Smooth muscle cell (in vitro differentiated cells): ENCODE measurements at regions not wholly inside any gene's neighbourhood (a gene's known extent, or its start where the extent isn't known, plus 50 kb on each side); places are given as distances from the start of the nearest gene placed in this dataset.
A peak's percentile ranks its signal among the peaks of the same experiment; 100 is the strongest.

ENCODE experiments used
- DNase-seq: peaks from one replicate; lab custom pipeline; 2025; ENCODE audit not compliant: unreplicated experiment; lab: John Stamatoyannopoulos, UW
- H2AFZ ChIP-seq: fragments of 200-600 bp; sonication (generic); 2 replicates; pipeline ENCODE4 v1.6.0; 2016; ENCODE audit warnings: antibody characterized with exemption, low read depth, mild to moderate bottlenecking
- H3F3A ChIP-seq: fragments of 200-600 bp; sonication (generic); 2 replicates; pipeline ENCODE4 v1.6.0; 2017; ENCODE audit warnings: antibody characterized with exemption, low read depth
- H3K27ac ChIP-seq: fragments of 200-600 bp; sonication (generic); 2 replicates; pipeline ENCODE4 v1.5.1; 2016; ENCODE audit warnings: low read depth, mild to moderate bottlenecking
- H3K27me3 ChIP-seq: fragments of 200-600 bp; sonication (generic); 2 replicates; pipeline ENCODE4 v1.6.1; 2016; ENCODE audit warnings: low read depth, mild to moderate bottlenecking
- H3K36me3 ChIP-seq: fragments of 200-600 bp; sonication (generic); 2 replicates; pipeline ENCODE4 v1.5.1; 2016; ENCODE audit warnings: low read depth
- H3K4me1 ChIP-seq: fragments of 200-600 bp; sonication (generic); 2 replicates; pipeline ENCODE4 v1.5.1; 2016; ENCODE audit warnings: low read depth
- H3K4me2 ChIP-seq: fragments of 200-600 bp; sonication (generic); 2 replicates; pipeline ENCODE4 v1.6.0; 2016; ENCODE audit warnings: mild to moderate bottlenecking
- H3K4me3 ChIP-seq: fragments of 200-600 bp; sonication (generic); 2 replicates; pipeline ENCODE4 v1.5.1; 2016; ENCODE audit warnings: mild to moderate bottlenecking
- H3K79me2 ChIP-seq: fragments of 200-600 bp; sonication (generic); 2 replicates; pipeline ENCODE4 v1.6.0; 2016; ENCODE audit warnings: low read depth, mild to moderate bottlenecking
- H3K9ac ChIP-seq: fragments of 200-600 bp; sonication (generic); 2 replicates; pipeline ENCODE4 v1.6.0; 2016; ENCODE audit warnings: low read depth
- H3K9me3 ChIP-seq: fragments of 200-600 bp; sonication (generic); replicated peaks from 2 replicates; pipeline ENCODE4 v1.5.1; 2016; ENCODE audit warnings: low read depth
- H4K20me1 ChIP-seq: fragments of 200-600 bp; sonication (generic); 2 replicates; pipeline ENCODE4 v1.6.0; 2016; ENCODE audit warnings: low read depth
- CTCF ChIP-seq: fragments of 200-600 bp; sonication (generic); IDR thresholded peaks from 2 replicates; pipeline ENCODE4 v1.5.1; 2017; ENCODE audit warnings: borderline replicate concordance, mild to moderate bottlenecking, antibody characterized with exemption; ENCODE audit not compliant: insufficient read depth, poor library complexity, severe bottlenecking
- WGBS: methylation state at CpG from one replicate; pipeline ENCODE4 v1.1.7; 2016; ENCODE audit warnings: low lambda C conversion rate; 5-methylcytosine and 5-hydroxymethylcytosine counted together

- Histone ChIP-seq H3K9ac (no peak overlapping the region), H4K20me1 (no peaks in the 10 kb centered on the region), H3K36me3 (no peaks in the 10 kb centered on the region), H3K79me2 (no peaks in the 10 kb centered on the region), H3F3A (no peaks in the 10 kb centered on the region), H3K27ac (no peak overlapping the region), H3K27me3 (no peaks in the 10 kb centered on the region), H3K4me3 (no peak overlapping the region), H2AFZ (no peak overlapping the region), H3K4me2 (no peak overlapping the region), H3K9me3 (no peaks in the 10 kb centered on the region), H3K4me1 (no peaks in the 10 kb centered on the region)
- no peak for TF ChIP-seq CTCF
- DNase-seq, result no peak
These were observed 214.2 kb downstream of the WDR11 start for GRCh38 chr10:121065330-121065729.

GRCh38 chr10:121069061-121069850 is 218.1 kb downstream of the WDR11 start:
- peak overlapping the region; percentile 67 for H3K27ac ChIP-seq
- TF ChIP-seq CTCF, result no peak
- no peaks in the 10 kb centered on the region for H3K79me2 ChIP-seq
- no peak overlapping the region for H2AFZ ChIP-seq
- DNase-seq, result no peak
- no peaks in the 10 kb centered on the region for H3F3A ChIP-seq
- H3K9ac ChIP-seq, result peak overlapping the region; percentile 67
- H3K27me3 ChIP-seq, result no peaks in the 10 kb centered on the region
- peak overlapping the region; percentile 37 for H3K4me2 ChIP-seq
- H3K4me1 ChIP-seq, result no peaks in the 10 kb centered on the region
- H3K4me3 ChIP-seq, result no peak overlapping the region
- WGBS, result 71% methylated on average over 9 of the region's 9 CpGs
- H4K20me1 ChIP-seq, result no peaks in the 10 kb centered on the region
- no peaks in the 10 kb centered on the region for H3K36me3 ChIP-seq
- no peaks in the 10 kb centered on the region for H3K9me3 ChIP-seq

GRCh38 chr10:121070275-121071070 is 219.3 kb downstream of the WDR11 start:
- Histone ChIP-seq H3K4me1 (no peaks in the 10 kb centered on the region), H4K20me1 (no peaks in the 10 kb centered on the region), H2AFZ (no peak overlapping the region), H3K27ac (no peak overlapping the region), H3K36me3 (no peaks in the 10 kb centered on the region), H3K4me2 (no peak overlapping the region), H3K79me2 (no peaks in the 10 kb centered on the region), H3K9me3 (no peaks in the 10 kb centered on the region), H3K27me3 (no peaks in the 10 kb centered on the region), H3K9ac (no peak overlapping the region), H3F3A (no peaks in the 10 kb centered on the region), H3K4me3 (no peak overlapping the region)
- peak; percentile 32 for TF ChIP-seq CTCF
- 84% methylated on average over 6 of the region's 6 CpGs for WGBS
- DNase-seq, result no peak
